ENCODE measurements at regions not wholly inside any gene's neighbourhood (a gene's known extent, or its start where the extent isn't known, plus 50 kb on each side); places are given as distances from the start of the nearest gene placed in this dataset.

DNA sequence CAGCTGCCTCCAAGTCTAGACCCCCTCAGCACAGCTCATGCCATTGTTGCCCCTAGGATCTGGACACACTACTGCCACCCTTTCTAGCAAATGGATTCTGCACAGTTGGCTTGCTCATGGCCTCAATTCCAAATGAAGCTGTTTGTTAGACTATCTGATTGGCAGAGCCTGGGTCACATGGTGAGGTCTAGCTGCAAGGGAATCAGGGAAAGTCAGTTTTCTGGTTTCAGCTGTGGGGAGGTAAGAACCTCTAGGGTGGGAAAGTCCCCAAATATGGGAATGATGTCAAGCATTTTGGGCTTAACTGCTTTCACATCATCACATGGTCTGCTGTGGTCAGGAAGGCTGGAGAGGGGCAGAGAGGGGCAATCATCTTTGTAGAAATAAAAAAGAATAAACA, 150.4 kb upstream of the ITGA6 start:
- Mint-ChIP-seq H3K36me3 (ENCODE audit: low read depth) (no peaks in the 10 kb centered on the region), H3K4me1 (ENCODE audit: low read depth) (peaks cover 3% of the 10 kb centered on the region), H3K27ac (ENCODE audit: unreplicated experiment) (no peak overlapping the region), H3K9me3 (ENCODE audit: low read depth) (peaks cover 11% of the 10 kb centered on the region), H3K27me3 (ENCODE audit: low read depth) (no peaks in the 10 kb centered on the region), H3K4me3 (ENCODE audit: unreplicated experiment) (no peak overlapping the region)
- TF ChIP-seq, protein P1, sequence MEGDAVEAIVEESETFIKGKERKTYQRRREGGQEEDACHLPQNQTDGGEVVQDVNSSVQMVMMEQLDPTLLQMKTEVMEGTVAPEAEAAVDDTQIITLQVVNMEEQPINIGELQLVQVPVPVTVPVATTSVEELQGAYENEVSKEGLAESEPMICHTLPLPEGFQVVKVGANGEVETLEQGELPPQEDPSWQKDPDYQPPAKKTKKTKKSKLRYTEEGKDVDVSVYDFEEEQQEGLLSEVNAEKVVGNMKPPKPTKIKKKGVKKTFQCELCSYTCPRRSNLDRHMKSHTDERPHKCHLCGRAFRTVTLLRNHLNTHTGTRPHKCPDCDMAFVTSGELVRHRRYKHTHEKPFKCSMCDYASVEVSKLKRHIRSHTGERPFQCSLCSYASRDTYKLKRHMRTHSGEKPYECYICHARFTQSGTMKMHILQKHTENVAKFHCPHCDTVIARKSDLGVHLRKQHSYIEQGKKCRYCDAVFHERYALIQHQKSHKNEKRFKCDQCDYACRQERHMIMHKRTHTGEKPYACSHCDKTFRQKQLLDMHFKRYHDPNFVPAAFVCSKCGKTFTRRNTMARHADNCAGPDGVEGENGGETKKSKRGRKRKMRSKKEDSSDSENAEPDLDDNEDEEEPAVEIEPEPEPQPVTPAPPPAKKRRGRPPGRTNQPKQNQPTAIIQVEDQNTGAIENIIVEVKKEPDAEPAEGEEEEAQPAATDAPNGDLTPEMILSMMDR (IDR thresholded peaks at IDR 0.05), result no peak
- no peak for DNase-seq (ENCODE audit: low spot score)

DNA sequence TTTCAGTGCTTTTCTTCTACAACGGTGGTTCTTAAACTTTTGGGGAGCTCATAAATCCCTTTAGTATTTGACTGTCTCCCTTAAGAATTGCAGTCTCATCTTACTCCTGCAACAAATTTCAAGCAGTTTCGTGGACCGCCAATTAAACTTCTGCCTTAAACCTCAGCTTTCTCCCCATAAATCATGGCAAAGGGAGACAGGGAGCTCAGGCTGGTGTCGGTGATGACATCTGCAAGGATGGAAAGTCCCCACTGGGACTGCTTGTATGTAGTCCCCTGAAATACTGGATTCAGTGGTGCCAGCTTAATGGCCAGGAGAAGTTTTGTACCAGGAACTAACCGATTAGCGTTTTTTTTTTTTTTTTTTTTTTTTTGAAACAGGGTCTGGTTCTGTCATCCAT, 148.7 kb upstream of the ITGA6 start:
- no peak overlapping the region for H3K4me3 Mint-ChIP-seq (ENCODE audit: unreplicated experiment)
- no peak overlapping the region for H3K27ac Mint-ChIP-seq (ENCODE audit: unreplicated experiment)
- H3K27me3 Mint-ChIP-seq (ENCODE audit: low read depth), result no peaks in the 10 kb centered on the region
- TF ChIP-seq, protein P1 (IDR thresholded peaks at IDR 0.05), result no peak
- no peak for DNase-seq (ENCODE audit: low spot score)
- H3K9me3 Mint-ChIP-seq (ENCODE audit: low read depth), result peaks cover 8% of the 10 kb centered on the region
- peaks cover 18% of the 10 kb centered on the region for H3K4me1 Mint-ChIP-seq (ENCODE audit: low read depth)
- no peaks in the 10 kb centered on the region for H3K36me3 Mint-ChIP-seq (ENCODE audit: low read depth)

DNA sequence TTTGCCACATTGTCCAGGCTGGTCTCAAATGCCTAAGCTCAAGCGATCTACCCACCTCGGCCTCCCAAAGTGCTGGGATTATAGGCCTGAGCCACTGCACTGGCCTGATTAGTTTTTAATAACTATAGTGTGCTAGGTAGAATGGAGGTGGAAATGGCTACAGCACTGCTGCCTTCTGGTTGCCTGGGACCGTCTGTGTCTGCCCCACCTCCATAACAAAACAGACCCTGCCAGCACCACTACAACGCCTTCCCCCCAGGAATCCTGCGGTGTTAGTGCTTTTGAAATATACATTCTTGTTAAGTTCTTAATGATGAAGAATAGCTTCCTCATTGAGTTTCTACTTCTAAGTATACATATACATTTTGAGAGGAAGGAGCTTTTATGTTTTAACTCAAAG, 148.2 kb upstream of the ITGA6 start:
- Mint-ChIP-seq H3K9me3 (ENCODE audit: low read depth) (peaks cover 8% of the 10 kb centered on the region), H3K36me3 (ENCODE audit: low read depth) (no peaks in the 10 kb centered on the region), H3K27me3 (ENCODE audit: low read depth) (no peaks in the 10 kb centered on the region), H3K4me1 (ENCODE audit: low read depth) (peaks cover 20% of the 10 kb centered on the region), H3K4me3 (ENCODE audit: unreplicated experiment) (no peak overlapping the region), H3K27ac (ENCODE audit: unreplicated experiment) (no peak overlapping the region)
- TF ChIP-seq, protein P1 (IDR thresholded peaks at IDR 0.05), result no peak
- DNase-seq (ENCODE audit: low spot score), result no peak

DNA sequence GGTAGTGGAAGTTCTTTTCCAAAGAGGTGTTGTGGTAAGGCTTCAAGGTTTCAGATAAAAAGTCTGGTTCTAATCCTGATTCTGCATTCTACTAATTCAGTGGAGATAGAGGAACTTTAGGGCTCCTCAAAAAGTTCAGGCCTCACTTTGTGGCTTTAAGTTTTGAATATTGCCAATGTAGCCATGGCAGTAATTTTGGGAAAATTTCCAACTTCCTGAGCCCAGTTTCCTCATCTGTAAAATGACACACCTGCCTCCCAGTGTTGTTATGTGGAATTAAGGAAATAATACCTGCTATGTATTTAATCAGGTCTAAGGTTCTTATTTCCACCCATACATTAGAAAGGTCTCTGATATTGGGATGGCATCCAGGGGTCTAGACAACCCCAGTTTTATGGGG, 147.6 kb upstream of the ITGA6 start:
- Mint-ChIP-seq H3K9me3 (ENCODE audit: low read depth) (peaks cover 8% of the 10 kb centered on the region), H3K27me3 (ENCODE audit: low read depth) (no peaks in the 10 kb centered on the region), H3K27ac (ENCODE audit: unreplicated experiment) (no peak overlapping the region), H3K4me1 (ENCODE audit: low read depth) (peaks cover 21% of the 10 kb centered on the region), H3K36me3 (ENCODE audit: low read depth) (no peaks in the 10 kb centered on the region), H3K4me3 (ENCODE audit: unreplicated experiment) (no peak overlapping the region)
- TF ChIP-seq, protein P1 (IDR thresholded peaks at IDR 0.05), result no peak
- DNase-seq (ENCODE audit: low spot score), result no peak

DNA sequence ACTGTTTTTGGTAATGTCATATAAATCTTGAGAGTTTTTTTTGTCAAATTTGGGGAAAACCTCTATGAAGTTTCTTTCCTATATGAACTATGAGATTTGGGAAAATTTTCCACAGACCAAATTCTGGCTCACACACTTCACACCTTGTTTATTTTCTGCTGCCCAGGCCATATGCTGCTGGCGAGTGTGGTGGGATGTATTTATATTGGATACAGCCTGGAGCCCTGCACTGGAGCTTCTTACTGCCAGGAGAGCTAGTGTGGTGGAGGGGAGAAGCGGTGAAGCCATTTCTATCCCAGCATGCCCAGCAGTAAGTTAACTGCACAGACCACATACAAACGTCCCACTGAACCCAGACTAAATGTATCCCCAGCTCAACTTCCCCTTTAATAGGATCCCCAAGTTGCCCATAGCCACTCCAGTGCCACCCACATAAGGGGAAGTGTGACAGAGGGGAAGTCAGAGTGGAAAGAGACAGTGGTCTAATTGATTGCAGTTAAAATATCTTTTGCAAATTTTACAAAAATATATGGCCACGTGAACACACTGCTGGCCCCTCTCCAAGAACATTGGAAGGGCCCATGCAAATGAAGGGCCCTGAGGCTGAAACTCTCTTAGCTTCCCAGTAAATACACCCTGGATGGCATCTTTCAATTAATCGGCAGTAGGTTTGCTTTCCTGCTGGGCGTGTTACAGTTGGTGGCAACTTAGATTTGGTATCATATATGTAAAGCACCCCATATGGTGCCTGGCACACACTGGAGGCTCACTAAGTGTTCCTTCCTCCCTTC, 146.6 kb upstream of the ITGA6 start:
- H3K27ac Mint-ChIP-seq (ENCODE audit: unreplicated experiment), result no peak overlapping the region

More for the DNA sequence above, 146.6 kb upstream of the ITGA6 start:
- Mint-ChIP-seq H3K4me1 (ENCODE audit: low read depth) (peaks cover 30% of the 10 kb centered on the region), H3K9me3 (ENCODE audit: low read depth) (peaks cover 8% of the 10 kb centered on the region), H3K27me3 (ENCODE audit: low read depth) (no peaks in the 10 kb centered on the region), H3K4me3 (ENCODE audit: unreplicated experiment) (no peak overlapping the region), H3K36me3 (ENCODE audit: low read depth) (no peaks in the 10 kb centered on the region)
- TF ChIP-seq, protein P1 (IDR thresholded peaks at IDR 0.05), result no peak
- no peak for DNase-seq (ENCODE audit: low spot score)

Data from chondrocyte (in vitro differentiated cells).